Endodermal cell (in vitro differentiated cells): ENCODE measurements at regions not wholly inside any gene's neighbourhood (a gene's known extent, or its start where the extent isn't known, plus 50 kb on each side); places are given as distances from the start of the nearest gene placed in this dataset.

Experiments used
- DNase-seq: peaks from one replicate; pipeline ENCODE4 v3.0.0-alpha.2; 2017
- H3K27ac ChIP-seq: 2 replicates; pipeline ENCODE4 v1.5.1; 2013; ENCODE audit warnings: mild to moderate bottlenecking, low read depth, low read length, moderate library complexity
- H3K27me3 ChIP-seq: 2 replicates; pipeline ENCODE4 v1.6.1; 2013; ENCODE audit warnings: mild to moderate bottlenecking, low read length, moderate library complexity; ENCODE audit not compliant: insufficient read depth, control insufficient read depth, poor library complexity, severe bottlenecking
- H3K36me3 ChIP-seq: 2 replicates; pipeline ENCODE4 v1.7.0; 2013; ENCODE audit warnings: mild to moderate bottlenecking, low read length, moderate library complexity; ENCODE audit not compliant: control insufficient read depth, insufficient read depth
- H3K4me1 ChIP-seq: one replicate; pipeline ENCODE4 v1.7.0; 2013; ENCODE audit warnings: low read length; ENCODE audit not compliant: control insufficient read depth, insufficient read depth
- H3K4me3 ChIP-seq: 2 replicates; pipeline ENCODE4 v1.5.1; 2013; ENCODE audit warnings: mild to moderate bottlenecking, low read length, moderate library complexity
- H3K9ac ChIP-seq: 2 replicates; pipeline ENCODE4 v1.6.1; 2013; ENCODE audit warnings: mild to moderate bottlenecking, low read length, moderate library complexity; ENCODE audit not compliant: poor library complexity, severe bottlenecking; ENCODE audit errors: extremely low read depth
- H3K9me3 ChIP-seq: 2 replicates; pipeline ENCODE4 v1.6.1; 2013; ENCODE audit warnings: mild to moderate bottlenecking, low read length, moderate library complexity; ENCODE audit not compliant: control insufficient read depth
- H3K27ac Mint-ChIP-seq: 2 replicates; pipeline ENCODE4 v1.8.0; 2020; ENCODE audit warnings: mixed read lengths
- H3K27me3 Mint-ChIP-seq: 2 replicates; pipeline ENCODE4 v1.8.0; 2021; ENCODE audit warnings: mild to moderate bottlenecking, mixed read lengths; ENCODE audit not compliant: insufficient read depth
- H3K36me3 Mint-ChIP-seq: 2 replicates; pipeline ENCODE4 v1.8.0; 2020; ENCODE audit warnings: low read depth, mixed read lengths
- H3K4me1 Mint-ChIP-seq: 2 replicates; pipeline ENCODE4 v1.8.0; 2020; ENCODE audit warnings: mixed read lengths
- H3K4me3 Mint-ChIP-seq: 2 replicates; pipeline ENCODE4 v1.8.0; 2020; ENCODE audit warnings: mild to moderate bottlenecking, moderate library complexity, mixed read lengths
- H3K9me3 Mint-ChIP-seq: 2 replicates; pipeline ENCODE4 v1.8.0; 2020; ENCODE audit warnings: mild to moderate bottlenecking, mixed read lengths
- CTCF ChIP-seq: fragments of 200-600 bp; sonication (generic); conservative IDR thresholded peaks from 2 replicates; pipeline ENCODE4 v1.5.0; 2021; ENCODE audit warnings: antibody characterized with exemption, mild to moderate bottlenecking
- WGBS, 2 experiments: methylation state at CpG; one replicate each; pipeline versions ENCODE4 v1.1.5 to v1.1.7; 2013; ENCODE audit warnings: missing lambda C conversion rate in 2 of 2, mixed read lengths in 1 of 2; ENCODE audit not compliant: insufficient coverage in 1 of 2, insufficient read length in 1 of 2; 5-methylcytosine and 5-hydroxymethylcytosine counted together

GRCh38 chr19:27775395-27775794 is 1437.6 kb downstream of the UQCRFS1 start:
- peaks cover 58% of the 10 kb centered on the region for H3K9me3 ChIP-seq
- DNase-seq = peak; percentile 41
- WGBS, 2 experiments = 90 to 100% methylated on average over 6 of the region's 6 CpGs
- H3K27ac ChIP-seq = no peak overlapping the region
- no peaks in the 10 kb centered on the region for H3K4me1 Mint-ChIP-seq
- peaks cover 64% of the 10 kb centered on the region for H3K36me3 Mint-ChIP-seq
- H3K9me3 Mint-ChIP-seq = peaks cover 100% of the 10 kb centered on the region
- peak overlapping the region; percentile 10 for H3K4me3 ChIP-seq
- H3K4me1 ChIP-seq = no peaks in the 10 kb centered on the region
- H3K4me3 Mint-ChIP-seq = no peak overlapping the region
- no peaks in the 10 kb centered on the region for H3K27me3 ChIP-seq
- TF ChIP-seq CTCF = no peak
- no peak overlapping the region for H3K9ac ChIP-seq
- no peaks in the 10 kb centered on the region for H3K27me3 Mint-ChIP-seq
- H3K36me3 ChIP-seq = peaks cover 16% of the 10 kb centered on the region
- no peak overlapping the region for H3K27ac Mint-ChIP-seq

GRCh38 chr19:27774827-27775226 is 1438.1 kb downstream of the UQCRFS1 start:
- H3K27ac Mint-ChIP-seq = no peak overlapping the region
- H3K4me3 Mint-ChIP-seq = no peak overlapping the region
- Histone ChIP-seq H3K36me3 (peaks cover 16% of the 10 kb centered on the region), H3K9me3 (peaks cover 58% of the 10 kb centered on the region), H3K27ac (no peak overlapping the region), H3K4me1 (no peaks in the 10 kb centered on the region), H3K27me3 (no peaks in the 10 kb centered on the region), H3K4me3 (peak overlapping the region; percentile 11), H3K9ac (no peak overlapping the region)
- peak; percentile 51 for TF ChIP-seq CTCF
- 89 to 94% methylated on average over 6 of the region's 7 CpGs for WGBS, 2 experiments
- H3K27me3 Mint-ChIP-seq = no peaks in the 10 kb centered on the region
- peaks cover 62% of the 10 kb centered on the region for H3K36me3 Mint-ChIP-seq
- no peaks in the 10 kb centered on the region for H3K4me1 Mint-ChIP-seq
- DNase-seq = peak; percentile 86
- H3K9me3 Mint-ChIP-seq = peaks cover 100% of the 10 kb centered on the region

GRCh38 chr19:27774337-27774736 is 1438.6 kb downstream of the UQCRFS1 start:
- peaks cover 16% of the 10 kb centered on the region for H3K36me3 ChIP-seq
- peak; percentile 46 for TF ChIP-seq CTCF
- H3K9me3 Mint-ChIP-seq = peaks cover 100% of the 10 kb centered on the region
- no peak overlapping the region for H3K9ac ChIP-seq
- 91 to 99% methylated on average over 8 to 10 of the region's 10 CpGs for WGBS, 2 experiments
- no peak overlapping the region for H3K27ac ChIP-seq
- peak; percentile 84 for DNase-seq
- H3K9me3 ChIP-seq = peaks cover 58% of the 10 kb centered on the region
- H3K4me1 ChIP-seq = no peaks in the 10 kb centered on the region
- H3K27me3 ChIP-seq = no peaks in the 10 kb centered on the region
- H3K27me3 Mint-ChIP-seq = peaks cover 2% of the 10 kb centered on the region
- H3K4me1 Mint-ChIP-seq = no peaks in the 10 kb centered on the region
- H3K27ac Mint-ChIP-seq = no peak overlapping the region
- peaks cover 61% of the 10 kb centered on the region for H3K36me3 Mint-ChIP-seq
- no peak overlapping the region for H3K4me3 ChIP-seq
- H3K4me3 Mint-ChIP-seq = no peak overlapping the region
